Cardiac muscle cell (in vitro differentiated cells and primary cell): ENCODE measurements at regions not wholly inside any gene's neighbourhood (a gene's known extent, or its start where the extent isn't known, plus 50 kb on each side); places are given as distances from the start of the nearest gene placed in this dataset.
A peak's percentile ranks its signal among the peaks of the same experiment; 100 is the strongest.

Experiments used
- DNase-seq, 2 donors: peaks; one replicate each; pipeline versions ENCODE4 v3.0.0 to v3.0.0-alpha.2; 2010 to 2017; ENCODE audit warnings: low read depth in 1 of 2, low spot score in 1 of 2
- H3K27ac ChIP-seq: fragments of 200-600 bp; sonication (generic); 2 replicates; pipeline ENCODE4 v1.5.1; 2016
- H3K27me3 ChIP-seq: fragments of 200-600 bp; sonication (generic); 2 replicates; pipeline ENCODE4 v1.6.0; 2016; ENCODE audit warnings: control low read depth
- H3K36me3 ChIP-seq: fragments of 200-600 bp; sonication (generic); 2 replicates; pipeline ENCODE4 v1.5.1; 2016; ENCODE audit warnings: control low read depth
- H3K4me1 ChIP-seq: fragments of 200-600 bp; sonication (generic); 2 replicates; pipeline ENCODE4 v1.8.1; 2017; ENCODE audit warnings: low read depth, mild to moderate bottlenecking, mixed run types
- H3K4me3 ChIP-seq: fragments of 200-600 bp; sonication (generic); 2 replicates; pipeline ENCODE4 v1.5.1; 2016; ENCODE audit warnings: mild to moderate bottlenecking
- H3K9me3 ChIP-seq: fragments of 200-600 bp; sonication (generic); 2 replicates; pipeline ENCODE4 v1.5.1; 2017; ENCODE audit warnings: low read depth, mild to moderate bottlenecking, control low read depth
- TF ChIP-seq, protein P1 (sequence below): IDR thresholded peaks from 2 replicates; pipeline ENCODE4 v1.5.1; 2012; ENCODE audit warnings: low read depth, mild to moderate bottlenecking, low read length

DNA sequence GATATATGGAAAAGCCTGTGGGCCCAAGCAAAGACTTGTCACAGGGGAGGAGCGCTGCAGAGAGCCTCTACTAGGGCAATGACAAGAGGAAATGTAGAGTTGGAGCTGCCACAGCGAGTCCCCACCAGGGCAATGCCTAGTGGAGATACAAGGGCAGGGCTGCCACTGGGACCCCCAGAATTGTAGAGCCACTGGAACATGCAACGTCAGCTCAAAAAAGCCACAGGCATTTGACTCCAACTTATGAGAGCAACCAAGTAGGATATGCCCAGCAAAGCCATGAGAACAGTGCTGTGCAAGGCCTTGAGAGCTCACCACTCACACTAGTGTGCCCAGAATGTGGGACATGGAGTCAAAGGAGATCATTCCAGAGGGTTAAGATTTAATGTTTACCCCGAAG lies 63.7 kb upstream of the CAMK1G start:
- TF ChIP-seq, protein P1, sequence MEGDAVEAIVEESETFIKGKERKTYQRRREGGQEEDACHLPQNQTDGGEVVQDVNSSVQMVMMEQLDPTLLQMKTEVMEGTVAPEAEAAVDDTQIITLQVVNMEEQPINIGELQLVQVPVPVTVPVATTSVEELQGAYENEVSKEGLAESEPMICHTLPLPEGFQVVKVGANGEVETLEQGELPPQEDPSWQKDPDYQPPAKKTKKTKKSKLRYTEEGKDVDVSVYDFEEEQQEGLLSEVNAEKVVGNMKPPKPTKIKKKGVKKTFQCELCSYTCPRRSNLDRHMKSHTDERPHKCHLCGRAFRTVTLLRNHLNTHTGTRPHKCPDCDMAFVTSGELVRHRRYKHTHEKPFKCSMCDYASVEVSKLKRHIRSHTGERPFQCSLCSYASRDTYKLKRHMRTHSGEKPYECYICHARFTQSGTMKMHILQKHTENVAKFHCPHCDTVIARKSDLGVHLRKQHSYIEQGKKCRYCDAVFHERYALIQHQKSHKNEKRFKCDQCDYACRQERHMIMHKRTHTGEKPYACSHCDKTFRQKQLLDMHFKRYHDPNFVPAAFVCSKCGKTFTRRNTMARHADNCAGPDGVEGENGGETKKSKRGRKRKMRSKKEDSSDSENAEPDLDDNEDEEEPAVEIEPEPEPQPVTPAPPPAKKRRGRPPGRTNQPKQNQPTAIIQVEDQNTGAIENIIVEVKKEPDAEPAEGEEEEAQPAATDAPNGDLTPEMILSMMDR = no peak
- no peak overlapping the region for H3K27ac ChIP-seq
- no peak overlapping the region for H3K4me3 ChIP-seq
- no peak for DNase-seq
- H3K36me3 ChIP-seq = no peaks in the 10 kb centered on the region
- no peaks in the 10 kb centered on the region for H3K27me3 ChIP-seq
- no peaks in the 10 kb centered on the region for H3K9me3 ChIP-seq
- no peaks in the 10 kb centered on the region for H3K4me1 ChIP-seq

DNA sequence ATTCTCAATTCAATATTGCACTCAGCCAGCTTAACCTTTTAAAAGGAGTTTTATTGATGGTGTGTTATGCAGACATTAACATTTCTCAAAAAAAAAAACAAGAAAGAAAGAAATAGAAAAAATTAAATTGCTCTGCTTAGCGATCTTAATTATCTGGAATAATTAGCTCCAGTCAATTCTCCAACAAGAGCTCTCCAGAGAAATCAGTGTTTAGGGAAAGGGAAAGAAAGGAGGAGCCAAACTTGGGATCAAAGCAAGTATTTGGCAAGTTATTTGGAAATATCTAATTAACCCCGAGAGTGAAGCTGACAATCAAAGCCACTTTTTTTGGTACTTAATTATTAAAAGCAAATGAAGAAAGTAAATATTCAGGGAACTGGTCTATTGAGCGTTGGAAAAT lies 60.7 kb upstream of the CAMK1G start:
- no peak for DNase-seq
- TF ChIP-seq, protein P1 = no peak
- H3K36me3 ChIP-seq = no peaks in the 10 kb centered on the region
- H3K4me1 ChIP-seq = no peaks in the 10 kb centered on the region
- no peak overlapping the region for H3K4me3 ChIP-seq
- H3K27ac ChIP-seq = no peak overlapping the region
- no peaks in the 10 kb centered on the region for H3K9me3 ChIP-seq
- no peaks in the 10 kb centered on the region for H3K27me3 ChIP-seq

DNA sequence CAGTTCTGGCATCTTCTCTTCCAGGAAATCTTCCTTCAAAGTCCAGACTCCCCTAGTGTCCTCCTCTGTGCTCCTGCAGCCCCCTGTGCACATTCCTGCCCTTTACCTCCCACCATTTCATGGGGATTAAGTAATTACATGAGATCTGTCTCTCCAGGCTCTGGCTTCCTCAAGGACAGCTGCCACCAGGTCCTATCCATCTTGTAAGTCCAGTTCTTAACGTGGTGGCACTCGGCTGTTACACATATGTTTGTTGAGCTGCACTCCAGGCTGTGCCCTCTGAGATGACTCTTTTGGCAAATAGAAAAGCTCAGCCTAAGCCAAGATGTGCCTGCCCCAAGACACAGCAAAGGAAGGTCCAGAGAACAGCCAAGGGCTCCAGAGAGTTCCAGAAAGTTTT lies 57.4 kb upstream of the CAMK1G start:
- DNase-seq = no peak
- Histone ChIP-seq H3K4me1 (no peaks in the 10 kb centered on the region), H3K4me3 (no peak overlapping the region), H3K27me3 (no peaks in the 10 kb centered on the region), H3K27ac (no peak overlapping the region), H3K9me3 (no peaks in the 10 kb centered on the region), H3K36me3 (no peaks in the 10 kb centered on the region)
- TF ChIP-seq, protein P1 = no peak

DNA sequence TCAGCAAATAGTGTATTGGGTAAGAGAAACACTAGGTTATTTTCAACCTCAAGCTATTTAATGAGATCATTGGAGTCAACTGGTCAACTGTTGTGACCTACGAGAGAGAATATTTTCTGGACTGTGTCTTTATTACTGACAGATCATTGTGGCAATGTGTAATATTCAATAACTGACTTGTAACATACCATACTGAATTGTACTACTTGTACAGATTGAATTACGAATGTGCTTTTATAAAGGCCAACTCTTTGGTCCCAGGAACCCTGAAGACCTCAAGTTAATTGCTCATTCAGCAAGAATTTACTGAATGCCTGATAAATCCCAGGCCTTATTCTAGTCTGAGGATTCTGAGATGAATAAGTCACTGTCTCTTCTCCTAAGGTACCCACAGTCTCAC lies 56.1 kb upstream of the CAMK1G start:
- no peaks in the 10 kb centered on the region for H3K4me1 ChIP-seq
- H3K4me3 ChIP-seq = no peak overlapping the region
- no peak overlapping the region for H3K27ac ChIP-seq
- H3K27me3 ChIP-seq = peaks cover 4% of the 10 kb centered on the region
- H3K36me3 ChIP-seq = no peaks in the 10 kb centered on the region
- peak in 1 of 2 donors; percentile 3 for DNase-seq
- no peaks in the 10 kb centered on the region for H3K9me3 ChIP-seq
- TF ChIP-seq, protein P1 = no peak

DNA sequence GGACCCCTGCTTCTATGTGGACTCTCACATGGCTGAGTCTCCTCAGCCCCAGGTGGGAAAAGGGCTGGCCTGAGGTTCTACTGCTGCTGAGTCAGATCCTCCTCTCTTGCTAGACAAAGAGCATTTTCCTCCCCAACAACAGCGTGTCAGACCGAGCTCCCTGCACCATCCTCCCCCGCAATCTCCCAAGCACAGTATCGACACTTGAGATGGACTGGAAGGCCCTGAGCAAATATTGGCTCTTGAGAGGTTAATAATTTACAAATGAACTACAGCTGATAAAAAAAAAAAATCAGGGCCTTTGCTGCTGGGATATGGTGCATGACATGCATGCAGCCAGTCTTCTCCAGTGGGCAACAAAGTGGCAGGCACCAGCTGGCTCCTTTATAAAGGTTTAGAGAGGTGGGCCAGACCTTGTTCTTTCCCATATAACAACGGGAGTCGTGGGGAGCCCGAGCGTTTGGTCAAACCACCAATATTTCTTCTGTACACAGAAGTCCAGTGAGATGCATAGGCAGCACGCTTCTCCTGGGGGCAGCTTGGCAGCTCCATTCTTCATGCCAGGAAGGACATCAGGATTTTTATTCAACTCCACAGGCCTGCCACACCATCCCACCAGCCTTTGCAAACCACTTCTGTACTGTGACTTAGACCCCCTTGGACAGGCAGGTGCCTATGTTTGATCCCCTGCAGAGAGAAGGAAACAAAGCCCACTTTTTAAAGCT lies 55.4 kb upstream of the CAMK1G start:
- H3K27me3 ChIP-seq = peaks cover 4% of the 10 kb centered on the region
- H3K27ac ChIP-seq = no peak overlapping the region
- TF ChIP-seq, protein P1 = no peak
- no peaks in the 10 kb centered on the region for H3K36me3 ChIP-seq
- DNase-seq = peak in 1 of 2 donors; percentile 4
- H3K9me3 ChIP-seq = no peaks in the 10 kb centered on the region
- H3K4me3 ChIP-seq = no peak overlapping the region
- H3K4me1 ChIP-seq = no peaks in the 10 kb centered on the region
